H1 (cell line): ENCODE measurements at regions not wholly inside any gene's neighbourhood (a gene's known extent, or its start where the extent isn't known, plus 50 kb on each side); places are given as distances from the start of the nearest gene placed in this dataset.

ENCODE experiments used
- CTCF ChIP-seq, 3 experiments: IDR thresholded peaks; 1 replicate in 2 of 3; 2 replicates in 1 of 3; pipeline versions ENCODE4 v1.5.1 to v1.6.1; 2011; ENCODE audit warnings: low read length in 3 of 3, mild to moderate bottlenecking in 3 of 3, inconsistent platforms in 2 of 3, low read depth in 1 of 3, moderate library complexity in 1 of 3; ENCODE audit not compliant: insufficient read depth in 1 of 3; ENCODE audit errors: control extremely low read depth in 1 of 3
- EGR1 ChIP-seq: IDR thresholded peaks from 2 replicates; pipeline ENCODE4 v1.6.1; 2011; ENCODE audit warnings: low read depth, low read length, borderline replicate concordance
- EP300 ChIP-seq, 2 experiments: IDR thresholded peaks; 1 replicate in 1 of 2; 2 replicates in 1 of 2; pipeline ENCODE4 v1.6.1; 2011 to 2012; ENCODE audit warnings: low read depth in 2 of 2, low read length in 2 of 2, mild to moderate bottlenecking in 2 of 2, borderline replicate concordance in 1 of 2, inconsistent platforms in 1 of 2, moderate library complexity in 1 of 2
- JUN ChIP-seq: IDR thresholded peaks from 2 replicates; pipeline ENCODE4 v1.6.1; 2011; ENCODE audit warnings: low read depth, mild to moderate bottlenecking, improper control_type of control experiment, low read length
- MAX ChIP-seq: IDR thresholded peaks from 2 replicates; pipeline ENCODE4 v1.6.1; 2012; ENCODE audit warnings: inconsistent platforms
- NANOG ChIP-seq: IDR thresholded peaks from 2 replicates; pipeline ENCODE4 v1.6.1; 2011; ENCODE audit warnings: low read length, low read depth, mild to moderate bottlenecking, inconsistent platforms; ENCODE audit not compliant: insufficient read depth, poor library complexity, severe bottlenecking
- PHF8 ChIP-seq: fragments of 200-600 bp; sonication (generic); conservative IDR thresholded peaks from 2 replicates; pipeline ENCODE4 v1.7.1; 2012; ENCODE audit warnings: low read depth, mild to moderate bottlenecking, inconsistent platforms, low read length, moderate library complexity
- POLR2A ChIP-seq, 2 experiments: IDR thresholded peaks; 1 replicate in 1 of 2; 2 replicates in 1 of 2; pipeline ENCODE4 v1.6.1; 2011; ENCODE audit warnings: low read depth in 2 of 2, low read length in 2 of 2, mild to moderate bottlenecking in 2 of 2; ENCODE audit errors: control extremely low read depth in 1 of 2
- POLR2AphosphoS5 ChIP-seq: IDR thresholded peaks from 2 replicates; pipeline ENCODE4 v1.6.1; 2011; ENCODE audit warnings: low read depth, low read length
- SIRT6 ChIP-seq: IDR thresholded peaks from one replicate; pipeline ENCODE4 v1.7.1; 2012; ENCODE audit warnings: low read length, inconsistent platforms
- SRF ChIP-seq: IDR thresholded peaks from 2 replicates; pipeline ENCODE4 v1.6.1; 2011; ENCODE audit warnings: mild to moderate bottlenecking, low read depth, low read length, moderate library complexity
- TCF12 ChIP-seq: IDR thresholded peaks from 2 replicates; pipeline ENCODE4 v1.6.1; 2011; ENCODE audit warnings: low read depth, mild to moderate bottlenecking, low read length
- TF ChIP-seq, protein P1 (sequence below): IDR thresholded peaks from 2 replicates; pipeline ENCODE4 v1.6.1; 2011; ENCODE audit warnings: low read length, improper control_type of control experiment

DNA sequence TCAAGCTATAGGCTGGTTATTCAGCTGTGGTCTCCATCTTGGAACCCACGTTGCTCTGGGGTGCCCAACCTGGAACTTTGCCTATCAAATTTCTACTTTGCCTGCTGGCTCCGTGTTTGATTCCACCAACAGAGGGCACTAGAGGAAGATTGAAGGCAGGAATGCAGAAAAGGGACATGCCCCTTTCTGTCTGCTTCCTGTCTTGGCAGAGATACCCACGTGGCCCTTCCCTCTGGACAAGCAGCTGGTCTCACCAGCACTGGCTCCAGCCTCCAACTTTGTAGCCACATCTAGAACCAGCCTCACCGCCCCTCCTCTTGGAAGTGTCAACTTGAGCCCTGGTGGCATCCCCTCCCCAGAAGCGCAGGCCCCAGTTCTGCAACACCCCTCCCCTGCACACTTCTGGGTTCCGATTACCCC, 52.1 kb upstream of the ZNF438 start:
- TF ChIP-seq TCF12 (no peak), SIRT6 (no peak), POLR2A (IDR thresholded peaks at IDR 0.05; ENCODE audit: control extremely low read depth in 1 of 2, low read depth in 2 of 2, low read length in 2 of 2) (no peak), CTCF (IDR thresholded peaks at IDR 0.05; ENCODE audit: control extremely low read depth in 1 of 3, insufficient read depth in 1 of 3, low read depth in 1 of 3, low read length in 3 of 3) (peak; percentile 18 to 76 (median 52); a peak in 3 of 4 replicates), POLR2AphosphoS5 (no peak), JUN (no peak), EP300 (IDR thresholded peaks at IDR 0.05; ENCODE audit: borderline replicate concordance in 1 of 2, low read depth in 2 of 2, low read length in 2 of 2) (no peak), NANOG (no peak), EGR1 (no peak), PHF8 (no peak), SRF (no peak), MAX (no peak; the same call in 1 of the 2 replicates)
- TF ChIP-seq, protein P1, sequence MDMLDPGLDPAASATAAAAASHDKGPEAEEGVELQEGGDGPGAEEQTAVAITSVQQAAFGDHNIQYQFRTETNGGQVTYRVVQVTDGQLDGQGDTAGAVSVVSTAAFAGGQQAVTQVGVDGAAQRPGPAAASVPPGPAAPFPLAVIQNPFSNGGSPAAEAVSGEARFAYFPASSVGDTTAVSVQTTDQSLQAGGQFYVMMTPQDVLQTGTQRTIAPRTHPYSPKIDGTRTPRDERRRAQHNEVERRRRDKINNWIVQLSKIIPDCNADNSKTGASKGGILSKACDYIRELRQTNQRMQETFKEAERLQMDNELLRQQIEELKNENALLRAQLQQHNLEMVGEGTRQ, result no peak
